GM23338 (cell line): ENCODE measurements at regions not wholly inside any gene's neighbourhood (a gene's known extent, or its start where the extent isn't known, plus 50 kb on each side); places are given as distances from the start of the nearest gene placed in this dataset.

ENCODE experiments used
- ATAC-seq: fragments of 200-7000 bp; cut with Tn5 transposase; 3 replicates; pipeline ENCODE4 v1.9.1; 2020
- DNase-seq: peaks from one replicate; pipeline ENCODE4 v3.0.0-alpha.2; 2015; ENCODE audit warnings: low spot score
- H2AFZ ChIP-seq: fragments of 200-600 bp; sonication (generic); 2 replicates; pipeline ENCODE4 v1.8.0; 2016; ENCODE audit warnings: antibody characterized with exemption, mild to moderate bottlenecking, moderate library complexity
- H3F3A ChIP-seq: fragments of 200-600 bp; sonication (generic); replicated peaks from 2 replicates; pipeline ENCODE4 v1.8.0; 2017; ENCODE audit warnings: antibody characterized with exemption, mixed run types, low read depth
- H3K27ac ChIP-seq: fragments of 200-600 bp; sonication (generic); 2 replicates; pipeline ENCODE4 v1.6.1; 2016; ENCODE audit warnings: low read depth
- H3K27me3 ChIP-seq: fragments of 200-600 bp; sonication (generic); 2 replicates; pipeline ENCODE4 v1.8.0; 2016; ENCODE audit warnings: mild to moderate bottlenecking, mixed run types, moderate library complexity; ENCODE audit not compliant: insufficient read depth
- H3K36me3 ChIP-seq: fragments of 200-600 bp; sonication (generic); 2 replicates; pipeline ENCODE4 v1.8.0; 2016; ENCODE audit warnings: mild to moderate bottlenecking; ENCODE audit not compliant: insufficient read depth
- H3K4me1 ChIP-seq: fragments of 200-600 bp; sonication (generic); 2 replicates; pipeline ENCODE4 v1.8.0; 2016; ENCODE audit warnings: mild to moderate bottlenecking, moderate library complexity; ENCODE audit not compliant: insufficient read depth
- H3K4me2 ChIP-seq: fragments of 200-600 bp; sonication (generic); 2 replicates; pipeline ENCODE4 v1.7.1; 2017; ENCODE audit warnings: mixed run types
- H3K4me3 ChIP-seq: fragments of 200-600 bp; sonication (generic); 2 replicates; pipeline ENCODE4 v1.6.1; 2016; ENCODE audit warnings: mixed run types
- H3K79me2 ChIP-seq: fragments of 200-600 bp; sonication (generic); replicated peaks from 2 replicates; pipeline ENCODE4 v1.8.0; 2017; ENCODE audit warnings: mild to moderate bottlenecking; ENCODE audit not compliant: insufficient read depth
- H3K9me2 ChIP-seq: fragments of 200-600 bp; sonication (generic); 2 replicates; pipeline ENCODE4 v1.8.0; 2017; ENCODE audit not compliant: insufficient read depth
- H4K20me1 ChIP-seq: fragments of 200-600 bp; sonication (generic); replicated peaks from 2 replicates; pipeline ENCODE4 v1.8.0; 2017; ENCODE audit warnings: mild to moderate bottlenecking; ENCODE audit not compliant: insufficient read depth
- H3K27ac Mint-ChIP-seq: 2 replicates; pipeline ENCODE4 v1.8.0; 2020; ENCODE audit warnings: inconsistent platforms, mild to moderate bottlenecking, moderate library complexity, mixed read lengths
- H3K27me3 Mint-ChIP-seq: 3 replicates; pipeline ENCODE4 v1.8.0; 2022; ENCODE audit warnings: low read depth, mild to moderate bottlenecking, moderate library complexity, mixed read lengths, inconsistent platforms; ENCODE audit not compliant: insufficient read depth, poor library complexity
- H3K36me3 Mint-ChIP-seq: 3 replicates; pipeline ENCODE4 v1.8.0; 2021; ENCODE audit warnings: low read depth, mild to moderate bottlenecking, inconsistent platforms, moderate library complexity, mixed read lengths
- H3K4me1 Mint-ChIP-seq: 3 replicates; pipeline ENCODE4 v1.8.0; 2020; ENCODE audit warnings: mild to moderate bottlenecking, inconsistent platforms, mixed read lengths
- H3K4me3 Mint-ChIP-seq: 3 replicates; pipeline ENCODE4 v1.8.0; 2021; ENCODE audit warnings: moderate library complexity, mild to moderate bottlenecking, inconsistent platforms, mixed read lengths
- H3K9me3 Mint-ChIP-seq: 3 replicates; pipeline ENCODE4 v1.8.0; 2020; ENCODE audit warnings: moderate library complexity, mild to moderate bottlenecking, inconsistent platforms, mixed read lengths
- CREB1 ChIP-seq: fragments of 250-450 bp; sonication (Bioruptor Pico); IDR thresholded peaks from 2 replicates; pipeline ENCODE4 v1.5.0; 2020; ENCODE audit warnings: low read depth, mild to moderate bottlenecking, moderate library complexity
- ETS1 ChIP-seq: IDR thresholded peaks from 2 replicates; pipeline ENCODE4 v1.6.1; 2016; ENCODE audit warnings: antibody characterized with exemption
- EZH2 ChIP-seq: fragments of 200-600 bp; sonication (generic); IDR thresholded peaks from one replicate; pipeline ENCODE4 v1.8.0; 2017; ENCODE audit warnings: antibody characterized with exemption, mild to moderate bottlenecking, low read depth; ENCODE audit not compliant: unreplicated experiment
- EZH2phosphoT487 ChIP-seq: fragments of 200-600 bp; sonication (generic); IDR thresholded peaks from one replicate; pipeline ENCODE4 v1.8.1; 2018; ENCODE audit warnings: antibody characterized with exemption; ENCODE audit not compliant: unreplicated experiment
- JUNB ChIP-seq: IDR thresholded peaks from one replicate; pipeline ENCODE4 v1.6.1; 2016; ENCODE audit warnings: antibody characterized with exemption; ENCODE audit not compliant: unreplicated experiment
- NANOG ChIP-seq: IDR thresholded peaks from 2 replicates; pipeline ENCODE4 v1.6.1; 2016; ENCODE audit warnings: antibody characterized with exemption, borderline replicate concordance
- POLR2AphosphoS5 ChIP-seq: IDR thresholded peaks from 2 replicates; pipeline ENCODE4 v1.6.1; 2016; ENCODE audit warnings: antibody characterized with exemption, low read depth
- REST ChIP-seq: IDR thresholded peaks from one replicate; pipeline ENCODE4 v1.6.1; 2018; ENCODE audit warnings: antibody characterized with exemption; ENCODE audit not compliant: unreplicated experiment
- STAT1 ChIP-seq: IDR thresholded peaks from one replicate; pipeline ENCODE4 v1.6.1; 2016; ENCODE audit warnings: antibody characterized with exemption; ENCODE audit not compliant: unreplicated experiment
- ZNF114 ChIP-seq: fragments of 250-450 bp; sonication (Bioruptor Pico); IDR thresholded peaks from 2 replicates; pipeline ENCODE4 v1.5.0; 2020; ENCODE audit warnings: mild to moderate bottlenecking, moderate library complexity
- ZNF331 ChIP-seq: fragments of 250-450 bp; sonication (Bioruptor Pico); IDR thresholded peaks from 2 replicates; pipeline ENCODE4 v1.5.0; 2020; ENCODE audit warnings: low read depth, mild to moderate bottlenecking, moderate library complexity
- ZNF462 ChIP-seq: fragments of 250-450 bp; sonication (Bioruptor Pico); IDR thresholded peaks from 2 replicates; pipeline ENCODE4 v1.5.0; 2020; ENCODE audit warnings: mild to moderate bottlenecking, moderate library complexity

GRCh38 chr4:33873791-33874190 lies 2370.5 kb downstream of the ARAP2 start:
- Histone ChIP-seq H3F3A (no peaks in the 10 kb centered on the region), H3K9me2 (peaks cover 7% of the 10 kb centered on the region), H3K4me3 (no peak overlapping the region), H3K4me2 (no peak overlapping the region), H3K79me2 (no peaks in the 10 kb centered on the region), H3K4me1 (no peaks in the 10 kb centered on the region), H2AFZ (no peak overlapping the region), H3K27ac (no peak overlapping the region), H3K27me3 (no peaks in the 10 kb centered on the region), H4K20me1 (no peaks in the 10 kb centered on the region), H3K36me3 (no peaks in the 10 kb centered on the region)
- Mint-ChIP-seq H3K27ac (no peak overlapping the region), H3K4me3 (no peak overlapping the region), H3K4me1 (no peaks in the 10 kb centered on the region), H3K36me3 (peaks cover 13% of the 10 kb centered on the region; the same call in 2 of the 3 replicates), H3K27me3 (no peaks in the 10 kb centered on the region), H3K9me3 (peaks cover 16% of the 10 kb centered on the region)
- DNase-seq (no peak), ATAC-seq (no peak)
- TF ChIP-seq EZH2 (no peak), NANOG (no peak), ZNF331 (CRISPR knock-in tag) (no peak), ETS1 (no peak), JUNB (no peak), EZH2phosphoT487 (no peak), CREB1 (CRISPR knock-in tag) (no peak), ZNF114 (no peak)

- Mint-ChIP-seq H3K27me3 (no peaks in the 10 kb centered on the region), H3K36me3 (peaks cover 3% of the 10 kb centered on the region; the same call in 2 of the 3 replicates), H3K4me3 (no peak overlapping the region), H3K4me1 (no peaks in the 10 kb centered on the region), H3K9me3 (0 out of 3 replicates have a peak, but pooled peaks cover 2% of the 10 kb centered on the region), H3K27ac (no peak overlapping the region)
- no peak overlapping the region for H3K4me3 ChIP-seq
- no peak for ATAC-seq
- H3K27ac ChIP-seq: no peak overlapping the region
- no peaks in the 10 kb centered on the region for H3K4me1 ChIP-seq
- no peaks in the 10 kb centered on the region for H4K20me1 ChIP-seq
- H3K36me3 ChIP-seq: no peaks in the 10 kb centered on the region
- H2AFZ ChIP-seq: no peak overlapping the region
- no peak for DNase-seq
- no peaks in the 10 kb centered on the region for H3K27me3 ChIP-seq
- H3F3A ChIP-seq: no peaks in the 10 kb centered on the region
- no peaks in the 10 kb centered on the region for H3K79me2 ChIP-seq
- H3K4me2 ChIP-seq: no peak overlapping the region
- H3K9me2 ChIP-seq: peaks cover 10% of the 10 kb centered on the region
- TF ChIP-seq POLR2AphosphoS5 (no peak), REST (no peak), EZH2 (no peak), ZNF114 (no peak), ZNF331 (CRISPR knock-in tag) (no peak), ZNF462 (CRISPR knock-in tag) (no peak), STAT1 (no peak), CREB1 (CRISPR knock-in tag) (no peak)
Observed at GRCh38 chr4:33878710-33879109, 2365.6 kb downstream of the ARAP2 start.
